WI38 (cell line): ENCODE measurements at regions not wholly inside any gene's neighbourhood (a gene's known extent, or its start where the extent isn't known, plus 50 kb on each side); places are given as distances from the start of the nearest gene placed in this dataset.

Experiments used
- H3K4me3 ChIP-seq: 2 replicates; pipeline ENCODE4 v1.5.1; 2011; ENCODE audit warnings: low read depth, mild to moderate bottlenecking, control low read depth, low read length
- CTCF ChIP-seq: IDR thresholded peaks from 2 replicates; pipeline ENCODE4 v1.5.1; 2012; ENCODE audit warnings: low read depth, mild to moderate bottlenecking, control low read depth, low read length

GRCh38 chr1:37424523-37424922 lies 49.9 kb upstream of the ZC3H12A start:
- H3K4me3 ChIP-seq = no peak overlapping the region
- TF ChIP-seq CTCF = no peak
